MM.1S (cell line): ENCODE measurements at regions not wholly inside any gene's neighbourhood (a gene's known extent, or its start where the extent isn't known, plus 50 kb on each side); places are given as distances from the start of the nearest gene placed in this dataset.

Experiments
- DNase-seq: peaks from one replicate; pipeline ENCODE4 v3.0.0-alpha.2; 2015
- H2AFZ ChIP-seq: fragments of 300-600 bp; sonication (generic); 2 replicates; pipeline ENCODE4 v1.6.0; 2016; ENCODE audit warnings: antibody characterized with exemption, low read length
- H3F3A ChIP-seq: fragments of 300-600 bp; sonication (generic); 2 replicates; pipeline ENCODE4 v1.6.1; 2016; ENCODE audit warnings: mild to moderate bottlenecking, antibody characterized with exemption, low read length, moderate library complexity, mixed read lengths; ENCODE audit not compliant: insufficient read depth
- H3K27ac ChIP-seq: fragments of 300-600 bp; sonication (generic); 2 replicates; pipeline ENCODE4 v1.5.1; 2016; ENCODE audit warnings: mild to moderate bottlenecking, low read length
- H3K27me3 ChIP-seq: fragments of 300-600 bp; sonication (generic); replicated peaks from 2 replicates; pipeline ENCODE4 v1.6.0; 2016; ENCODE audit warnings: low read length; ENCODE audit not compliant: insufficient read depth
- H3K36me3 ChIP-seq: fragments of 300-600 bp; sonication (generic); replicated peaks from 2 replicates; pipeline ENCODE4 v1.6.1; 2016; ENCODE audit warnings: mild to moderate bottlenecking, low read length, mixed read lengths; ENCODE audit not compliant: insufficient read depth
- H3K4me1 ChIP-seq: fragments of 300-600 bp; sonication (generic); 2 replicates; pipeline ENCODE4 v1.6.1; 2016; ENCODE audit warnings: low read length, mixed read lengths
- H3K4me2 ChIP-seq: fragments of 300-600 bp; sonication (generic); 2 replicates; pipeline ENCODE4 v1.6.0; 2016; ENCODE audit warnings: low read depth, low read length
- H3K4me3 ChIP-seq: fragments of 300-600 bp; sonication (generic); 2 replicates; pipeline ENCODE4 v1.5.1; 2016; ENCODE audit warnings: low read length, mixed read lengths
- H3K79me2 ChIP-seq: fragments of 300-600 bp; sonication (generic); 2 replicates; pipeline ENCODE4 v1.6.1; 2016; ENCODE audit warnings: mixed run types, low read length, mixed read lengths
- H3K9ac ChIP-seq: fragments of 300-600 bp; sonication (generic); 2 replicates; pipeline ENCODE4 v1.6.1; 2016; ENCODE audit warnings: low read length, mixed read lengths
- H3K9me2 ChIP-seq: fragments of 300-600 bp; sonication (generic); replicated peaks from 2 replicates; pipeline ENCODE4 v1.6.1; 2016; ENCODE audit warnings: mild to moderate bottlenecking, low read length, mixed read lengths; ENCODE audit not compliant: insufficient read depth
- H3K9me3 ChIP-seq: fragments of 300-600 bp; sonication (generic); replicated peaks from 2 replicates; pipeline ENCODE4 v1.6.1; 2016; ENCODE audit warnings: mild to moderate bottlenecking, low read length, mixed read lengths; ENCODE audit not compliant: insufficient read depth
- H4K20me1 ChIP-seq: fragments of 300-600 bp; sonication (generic); 2 replicates; pipeline ENCODE4 v1.6.1; 2016; ENCODE audit warnings: mild to moderate bottlenecking, low read length, moderate library complexity, mixed read lengths; ENCODE audit not compliant: insufficient read depth
- CTCF ChIP-seq: fragments of 300-600 bp; sonication (generic); IDR thresholded peaks from 2 replicates; pipeline ENCODE4 v1.5.1; 2016; ENCODE audit warnings: antibody characterized with exemption, low read length, mixed read lengths
- EZH2 ChIP-seq: fragments of 300-600 bp; sonication (generic); optimal IDR thresholded peaks from 2 replicates; pipeline ENCODE3; 2017; ENCODE audit warnings: low read depth, mild to moderate bottlenecking, antibody characterized with exemption, low read length, mixed read lengths
- EZH2phosphoT487 ChIP-seq: fragments of 300-600 bp; sonication (generic); IDR thresholded peaks from 2 replicates; pipeline ENCODE4 v1.6.1; 2018; ENCODE audit warnings: antibody characterized with exemption, low read length

- DNase-seq, result no peak
- H3K36me3 ChIP-seq, result no peaks in the 10 kb centered on the region
- no peaks in the 10 kb centered on the region for H3K9me2 ChIP-seq
- H2AFZ ChIP-seq, result no peak overlapping the region
- no peak overlapping the region for H3K27ac ChIP-seq
- no peaks in the 10 kb centered on the region for H3K9me3 ChIP-seq
- no peak overlapping the region for H3K9ac ChIP-seq
- no peak overlapping the region for H3K4me3 ChIP-seq
- no peak overlapping the region for H3K4me2 ChIP-seq
- H4K20me1 ChIP-seq, result no peaks in the 10 kb centered on the region
- H3K79me2 ChIP-seq, result no peaks in the 10 kb centered on the region
- H3F3A ChIP-seq, result no peaks in the 10 kb centered on the region
- no peaks in the 10 kb centered on the region for H3K27me3 ChIP-seq
- no peaks in the 10 kb centered on the region for H3K4me1 ChIP-seq
- TF ChIP-seq EZH2phosphoT487 (no peak), EZH2 (no peak), CTCF (no peak)
Observed at GRCh38 chr10:1807196-1807595, 69.9 kb upstream of the ADARB2 start.

GRCh38 chr10:1802413-1802812 lies 65.1 kb upstream of the ADARB2 start:
- no peak for TF ChIP-seq EZH2phosphoT487
- no peak for TF ChIP-seq EZH2
- TF ChIP-seq CTCF, result no peak
- Histone ChIP-seq H3K27me3 (no peaks in the 10 kb centered on the region), H2AFZ (no peak overlapping the region), H3K79me2 (no peaks in the 10 kb centered on the region), H3K27ac (no peak overlapping the region), H4K20me1 (no peaks in the 10 kb centered on the region), H3F3A (no peaks in the 10 kb centered on the region), H3K36me3 (no peaks in the 10 kb centered on the region), H3K9me3 (no peaks in the 10 kb centered on the region), H3K9ac (no peak overlapping the region), H3K4me3 (no peak overlapping the region), H3K4me2 (no peak overlapping the region), H3K9me2 (no peaks in the 10 kb centered on the region), H3K4me1 (no peaks in the 10 kb centered on the region)
- DNase-seq, result no peak

GRCh38 chr10:1788401-1788800 lies 51.1 kb upstream of the ADARB2 start:
- no peaks in the 10 kb centered on the region for H3K27me3 ChIP-seq
- H3K9me2 ChIP-seq, result no peaks in the 10 kb centered on the region
- H3F3A ChIP-seq, result no peaks in the 10 kb centered on the region
- H3K4me3 ChIP-seq, result no peak overlapping the region
- no peak overlapping the region for H3K9ac ChIP-seq
- no peak overlapping the region for H3K4me2 ChIP-seq
- DNase-seq, result no peak
- no peak overlapping the region for H3K27ac ChIP-seq
- TF ChIP-seq EZH2 (no peak), CTCF (no peak), EZH2phosphoT487 (no peak)
- H2AFZ ChIP-seq, result no peak overlapping the region
- H4K20me1 ChIP-seq, result no peaks in the 10 kb centered on the region
- no peaks in the 10 kb centered on the region for H3K36me3 ChIP-seq
- H3K9me3 ChIP-seq, result no peaks in the 10 kb centered on the region; the same call in 1 of the 2 replicates
- no peaks in the 10 kb centered on the region for H3K79me2 ChIP-seq
- H3K4me1 ChIP-seq, result no peaks in the 10 kb centered on the region
